HepG2 (cell line): ENCODE measurements at regions not wholly inside any gene's neighbourhood (a gene's known extent, or its start where the extent isn't known, plus 50 kb on each side); places are given as distances from the start of the nearest gene placed in this dataset.
A peak's percentile ranks its signal among the peaks of the same experiment; 100 is the strongest.

Source experiments
- ATAC-seq: fragments of 200-7000 bp; cut with Tn5 transposase; 3 replicates; pipeline ENCODE4 v1.9.1; 2020; ENCODE audit warnings: mild to moderate bottlenecking, moderate library complexity
- BruUV-seq: library from RNA; stranded (reverse); fragments of 400-500 nt; replicated peaks from 2 replicates; lab custom pipeline; 2021; lab: Mats Ljungman, UMichigan
- CTCF ChIA-PET: fragments of 300-600 bp; formaldehyde crosslinking; extraction: SDS; loops from one replicate; lab custom pipeline; 2021; ENCODE audit warnings: low total read pairs, inconsistent platforms, low intra/inter-chr PET ratio; lab: Yijun Ruan, JAX
- POLR2A ChIA-PET: fragments of 350-600 bp; sonication (Branson Sonifier 250); formaldehyde crosslinking; loops from one replicate; lab custom pipeline; 2020; ENCODE audit warnings: antibody characterized with exemption, inconsistent platforms; lab: Yijun Ruan, JAX
- DNase-seq: peaks from one replicate; pipeline ENCODE4 v3.0.0-alpha.2; 2015; ENCODE audit warnings: low spot score
- FAIRE-seq: peaks from 3 replicates; lab custom pipeline; 2011; peaks lifted over from hg19 to GRCh38; lab: Jason Lieb, UNC
- H2AFZ ChIP-seq: one replicate; pipeline ENCODE4 v1.6.1; 2011; ENCODE audit warnings: low read length, inconsistent platforms
- H3K27ac ChIP-seq: fragments of 300-600 bp; 3 replicates; pipeline ENCODE4 v1.8.0; 2011; ENCODE audit warnings: mixed run types, mild to moderate bottlenecking, mixed read lengths, low read length, inconsistent platforms; ENCODE audit not compliant: insufficient read depth; ENCODE audit errors: extremely low read length
- H3K27me3 ChIP-seq, 2 experiments: fragments of 200-600 bp in 1 of 2; 2 replicates in 1 of 2; 3 replicates in 1 of 2; pipeline versions ENCODE4 v1.6.0 to v1.8.0; 2011; ENCODE audit warnings: low read length in 2 of 2, mild to moderate bottlenecking in 2 of 2, moderate library complexity in 2 of 2, inconsistent platforms in 1 of 2; ENCODE audit not compliant: insufficient read depth in 2 of 2, control insufficient read depth in 1 of 2
- H3K36me3 ChIP-seq, 2 experiments: fragments of 200-600 bp in 1 of 2; replicated peaks in 1 of 2; 2 replicates in 1 of 2; 3 replicates in 1 of 2; pipeline versions ENCODE4 v1.5.1 to v1.8.0; 2011; ENCODE audit warnings: low read length in 2 of 2, inconsistent platforms in 1 of 2; ENCODE audit not compliant: insufficient read depth in 2 of 2, control insufficient read depth in 1 of 2
- H3K4me1 ChIP-seq: 2 replicates; pipeline ENCODE4 v1.5.1; 2012; ENCODE audit warnings: low read length, inconsistent platforms; ENCODE audit not compliant: insufficient read depth
- H3K4me2 ChIP-seq: 2 replicates; pipeline ENCODE4 v1.6.0; 2011; ENCODE audit warnings: low read depth, low read length, inconsistent platforms
- H3K4me3 ChIP-seq, 3 experiments: fragments of 200-600 bp in 1 of 3; sonication (generic), shearing (Covaris generic) in 1 of 3; replicated peaks in 1 of 3; 2 replicates each; pipeline ENCODE4 v1.5.1; 2011 to 2016; ENCODE audit warnings: low read length in 3 of 3, inconsistent platforms in 2 of 3, low read depth in 2 of 3, mild to moderate bottlenecking in 2 of 3, control low read depth in 1 of 3, mixed read lengths in 1 of 3; ENCODE audit not compliant: insufficient read depth in 1 of 3
- H3K79me2 ChIP-seq: one replicate; pipeline ENCODE4 v1.6.1; 2011; ENCODE audit warnings: low read length, inconsistent platforms; ENCODE audit not compliant: insufficient read depth
- H3K9ac ChIP-seq: 2 replicates; pipeline ENCODE4 v1.6.0; 2011; ENCODE audit warnings: mild to moderate bottlenecking, low read depth, low read length, inconsistent platforms; ENCODE audit not compliant: insufficient read depth
- H3K9me3 ChIP-seq: 2 replicates; pipeline ENCODE4 v1.5.1; 2012; ENCODE audit warnings: mild to moderate bottlenecking, low read length
- H4K20me1 ChIP-seq: 2 replicates; pipeline ENCODE4 v1.6.0; 2011; ENCODE audit warnings: inconsistent platforms, mild to moderate bottlenecking, low read length, moderate library complexity; ENCODE audit not compliant: insufficient read depth
- ATF7 ChIP-seq, 2 experiments: fragments of 450-650 bp in 1 of 2; sonication (generic) in 1 of 2; formaldehyde crosslinking in 1 of 2; IDR thresholded peaks; 2 replicates each; pipeline versions ENCODE4 v1.4.0 to v1.6.1; 2016 to 2020; ENCODE audit warnings: antibody characterized with exemption in 1 of 2, mild to moderate bottlenecking in 1 of 2, missing genetic modification reagents in 1 of 2
- MLLT10 ChIP-seq: sonication (generic); formaldehyde crosslinking; IDR thresholded peaks from 2 replicates; pipeline ENCODE4 v1.4.0; 2020; ENCODE audit warnings: missing genetic modification reagents
- PAWR ChIP-seq: sonication (generic); formaldehyde crosslinking; IDR thresholded peaks from 2 replicates; pipeline ENCODE4 v1.4.0; 2020; ENCODE audit warnings: missing genetic modification reagents, mild to moderate bottlenecking, borderline replicate concordance
- PHF21A ChIP-seq: sonication (generic); formaldehyde crosslinking; IDR thresholded peaks from 2 replicates; pipeline ENCODE4 v1.5.0; 2020; ENCODE audit warnings: mild to moderate bottlenecking, missing genetic modification reagents
- ZNF564 ChIP-seq: sonication (generic); formaldehyde crosslinking; IDR thresholded peaks from 2 replicates; pipeline ENCODE4 v1.8.1; 2023; ENCODE audit warnings: mild to moderate bottlenecking, missing genetic modification reagents
- ZNF619 ChIP-seq: sonication (generic); formaldehyde crosslinking; IDR thresholded peaks from 2 replicates; pipeline ENCODE4 v1.4.0; 2020; ENCODE audit warnings: mild to moderate bottlenecking, missing genetic modification reagents
- WGBS: methylation state at CpG from one replicate; pipeline ENCODE4 v1.1.6; 2017; ENCODE audit warnings: low lambda C conversion rate; 5-methylcytosine and 5-hydroxymethylcytosine counted together
- in situ Hi-C: cut with HindIII; loops from 2 replicates; pipeline ENCODE4 v1.10.0; 2017; ENCODE audit warnings: low pct_unique_long_range_greater_than_20kb; ENCODE audit not compliant: extremely low pct_ligation_motif_present
- intact Hi-C: fragments of 100-400 bp; cut with micrococcal nuclease; formaldehyde crosslinking; loops from one replicate; pipeline ENCODE4 v1.10.0; 2022; ENCODE audit not compliant: unreplicated experiment
- TF ChIP-seq, protein P1 (sequence below): sonication (generic); formaldehyde crosslinking; IDR thresholded peaks from 2 replicates; pipeline ENCODE4 v1.4.0; 2020; ENCODE audit warnings: missing genetic modification reagents, borderline replicate concordance
- TF ChIP-seq, protein P2 (sequence below): sonication (generic); formaldehyde crosslinking; IDR thresholded peaks from 2 replicates; pipeline ENCODE4 v1.5.1; 2020; ENCODE audit warnings: missing genetic modification reagents, mild to moderate bottlenecking, borderline replicate concordance
- TF ChIP-seq, protein P3 (sequence below): sonication (generic); formaldehyde crosslinking; IDR thresholded peaks from 2 replicates; pipeline ENCODE4 v1.4.0; 2020; ENCODE audit warnings: mild to moderate bottlenecking, low read depth, missing genetic modification reagents

DNA sequence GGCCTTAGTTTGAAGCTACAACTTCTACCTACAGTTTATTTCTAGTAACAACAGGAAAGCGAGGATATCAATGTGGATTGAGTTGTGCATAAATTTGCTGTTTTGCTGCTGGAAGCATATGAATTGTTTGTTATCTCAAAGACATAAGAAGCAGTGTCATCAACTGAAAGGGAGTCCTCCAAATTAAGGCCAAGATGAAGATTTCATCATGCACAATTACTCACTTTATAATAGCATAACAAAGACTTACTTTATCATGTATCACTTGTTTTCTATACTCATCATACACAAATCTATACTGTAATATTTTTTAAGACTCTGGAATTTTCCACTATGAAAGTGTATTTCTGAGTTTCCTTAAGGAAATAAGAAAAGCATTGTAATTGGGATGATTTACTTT, 136.1 kb upstream of the FANCL start:
- CTCF ChIA-PET = no interaction called here
- no peak overlapping the region for H3K27ac ChIP-seq
- ATAC-seq = no peak
- H3K79me2 ChIP-seq = no peaks in the 10 kb centered on the region
- H3K9me3 ChIP-seq = no peaks in the 10 kb centered on the region
- no peaks in the 10 kb centered on the region for H4K20me1 ChIP-seq
- intact Hi-C loops (no loop called here), in situ Hi-C loops (no loop called here)
- no peaks in the 10 kb centered on the region for H3K36me3 ChIP-seq
- POLR2A ChIA-PET = no interaction called here
- 0% methylated on average over 1 of the region's 1 CpG for WGBS
- no peak for DNase-seq
- BruUV-seq = no TSS peak
- FAIRE-seq = no peak
- H3K9ac ChIP-seq = no peak overlapping the region
- no peaks in the 10 kb centered on the region for H3K4me1 ChIP-seq
- no peak overlapping the region for H3K4me3 ChIP-seq
- no peak overlapping the region for H2AFZ ChIP-seq
- no peaks in the 10 kb centered on the region for H3K27me3 ChIP-seq
- no peak overlapping the region for H3K4me2 ChIP-seq
- TF ChIP-seq ZNF619 (CRISPR knock-in tag) (no peak), ATF7 (IDR thresholded peaks at IDR 0.05) (peak; percentile 22; the same call in 1 of the 2 replicates), ATF7 (CRISPR knock-in tag; IDR thresholded peaks at IDR 0.05) (no peak)

DNA sequence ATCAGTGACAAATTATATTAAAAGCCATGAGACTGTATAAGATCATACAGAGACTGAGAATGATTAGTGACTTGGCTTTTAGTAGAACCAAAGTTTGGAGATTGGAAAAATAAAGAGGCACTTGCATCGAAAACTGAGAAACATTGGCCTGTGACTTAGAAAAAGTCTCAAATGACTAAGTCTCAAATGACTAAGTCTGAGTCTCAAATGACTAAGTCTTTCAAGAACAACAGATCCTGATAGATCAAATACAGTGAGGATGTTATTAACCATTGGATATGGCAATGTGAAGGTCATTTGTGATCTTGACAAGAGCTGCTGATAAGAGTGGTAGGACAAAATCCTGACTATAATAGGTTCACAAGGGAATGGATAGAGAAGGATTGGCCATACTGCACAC, 135.5 kb upstream of the FANCL start:
- TF ChIP-seq, protein P1, sequence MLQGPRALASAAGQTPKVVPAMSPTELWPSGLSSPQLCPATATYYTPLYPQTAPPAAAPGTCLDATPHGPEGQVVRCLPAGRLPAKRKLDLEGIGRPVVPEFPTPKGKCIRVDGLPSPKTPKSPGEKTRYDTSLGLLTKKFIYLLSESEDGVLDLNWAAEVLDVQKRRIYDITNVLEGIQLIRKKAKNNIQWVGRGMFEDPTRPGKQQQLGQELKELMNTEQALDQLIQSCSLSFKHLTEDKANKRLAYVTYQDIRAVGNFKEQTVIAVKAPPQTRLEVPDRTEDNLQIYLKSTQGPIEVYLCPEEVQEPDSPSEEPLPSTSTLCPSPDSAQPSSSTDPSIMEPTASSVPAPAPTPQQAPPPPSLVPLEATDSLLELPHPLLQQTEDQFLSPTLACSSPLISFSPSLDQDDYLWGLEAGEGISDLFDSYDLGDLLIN (CRISPR knock-in tag) = no peak
- TF ChIP-seq PAWR (no peak), MLLT10 (CRISPR knock-in tag) (no peak), PHF21A (CRISPR knock-in tag) (no peak), ZNF564 (CRISPR knock-in tag) (no peak)
- TF ChIP-seq, protein P2, sequence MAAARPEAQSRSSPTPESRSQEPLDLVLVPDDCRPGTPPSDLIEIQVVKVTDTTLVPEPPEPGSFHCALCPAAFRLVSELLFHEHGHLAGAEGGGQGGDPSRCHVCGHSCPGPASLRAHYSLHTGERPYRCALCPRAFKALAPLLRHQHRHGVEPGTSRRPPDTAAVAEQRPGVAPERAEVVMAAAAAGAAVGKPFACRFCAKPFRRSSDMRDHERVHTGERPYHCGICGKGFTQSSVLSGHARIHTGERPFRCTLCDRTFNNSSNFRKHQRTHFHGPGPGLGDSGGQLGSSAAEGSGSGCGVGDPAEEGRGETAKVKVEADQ = no peak
- TF ChIP-seq, protein P3, sequence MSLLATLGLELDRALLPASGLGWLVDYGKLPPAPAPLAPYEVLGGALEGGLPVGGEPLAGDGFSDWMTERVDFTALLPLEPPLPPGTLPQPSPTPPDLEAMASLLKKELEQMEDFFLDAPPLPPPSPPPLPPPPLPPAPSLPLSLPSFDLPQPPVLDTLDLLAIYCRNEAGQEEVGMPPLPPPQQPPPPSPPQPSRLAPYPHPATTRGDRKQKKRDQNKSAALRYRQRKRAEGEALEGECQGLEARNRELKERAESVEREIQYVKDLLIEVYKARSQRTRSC = no peak
- CTCF ChIA-PET = no interaction called here
- H2AFZ ChIP-seq = no peak overlapping the region
- no peak for ATAC-seq
- in situ Hi-C loops (no loop called here), intact Hi-C loops (no loop called here)
- no peaks in the 10 kb centered on the region for H4K20me1 ChIP-seq
- no TSS peak for BruUV-seq
- H3K27me3 ChIP-seq = no peaks in the 10 kb centered on the region
- no peak for DNase-seq
- no peaks in the 10 kb centered on the region for H3K79me2 ChIP-seq
- H3K4me3 ChIP-seq = no peak overlapping the region
- H3K27ac ChIP-seq = no peak overlapping the region
- FAIRE-seq = no peak
- H3K36me3 ChIP-seq = no peaks in the 10 kb centered on the region
- POLR2A ChIA-PET = no interaction called here
- no peak overlapping the region for H3K9ac ChIP-seq
- no peaks in the 10 kb centered on the region for H3K4me1 ChIP-seq
- H3K4me2 ChIP-seq = no peak overlapping the region
- WGBS = 3% methylated on average over 1 of the region's 1 CpG
- no peaks in the 10 kb centered on the region for H3K9me3 ChIP-seq
